Hepatocyte (in vitro differentiated cells): ENCODE measurements at regions not wholly inside any gene's neighbourhood (a gene's known extent, or its start where the extent isn't known, plus 50 kb on each side); places are given as distances from the start of the nearest gene placed in this dataset.

ENCODE experiments used
- DNase-seq: peaks from one replicate; pipeline ENCODE4 v3.0.0-alpha.2; 2016; ENCODE audit warnings: low spot score
- H2AFZ ChIP-seq: fragments of 200-600 bp; sonication (generic); 2 replicates; pipeline ENCODE4 v1.6.0; 2016; ENCODE audit warnings: antibody characterized with exemption, mild to moderate bottlenecking
- H3K27ac ChIP-seq: fragments of 200-600 bp; sonication (generic); 2 replicates; pipeline ENCODE4 v1.5.1; 2016; ENCODE audit warnings: mild to moderate bottlenecking
- H3K27me3 ChIP-seq: fragments of 200-600 bp; sonication (generic); 2 replicates; pipeline ENCODE4 v1.6.1; 2016
- H3K36me3 ChIP-seq: fragments of 200-600 bp; sonication (generic); replicated peaks from 2 replicates; pipeline ENCODE4 v1.5.1; 2016; ENCODE audit warnings: low read depth; ENCODE audit not compliant: insufficient read depth
- H3K4me1 ChIP-seq: fragments of 200-600 bp; sonication (generic); 2 replicates; pipeline ENCODE4 v1.5.1; 2016; ENCODE audit warnings: mild to moderate bottlenecking, moderate library complexity; ENCODE audit not compliant: insufficient read depth
- H3K4me2 ChIP-seq: fragments of 200-600 bp; sonication (generic); 2 replicates; pipeline ENCODE4 v1.6.0; 2016
- H3K4me3 ChIP-seq: fragments of 200-600 bp; sonication (generic); 2 replicates; pipeline ENCODE4 v1.5.1; 2016; ENCODE audit warnings: mild to moderate bottlenecking
- H3K79me2 ChIP-seq: fragments of 200-600 bp; sonication (generic); 2 replicates; pipeline ENCODE4 v1.6.0; 2017; ENCODE audit warnings: mild to moderate bottlenecking
- H3K9me2 ChIP-seq: fragments of 200-600 bp; sonication (generic); replicated peaks from 2 replicates; pipeline ENCODE4 v1.6.0; 2017; ENCODE audit warnings: mild to moderate bottlenecking; ENCODE audit not compliant: insufficient read depth
- H3K9me3 ChIP-seq: fragments of 200-600 bp; sonication (generic); 2 replicates; pipeline ENCODE4 v1.5.1; 2016; ENCODE audit warnings: low read depth, mild to moderate bottlenecking
- H4K20me1 ChIP-seq: fragments of 200-600 bp; sonication (generic); 2 replicates; pipeline ENCODE4 v1.6.0; 2016; ENCODE audit warnings: mild to moderate bottlenecking; ENCODE audit not compliant: insufficient read depth, poor library complexity, severe bottlenecking
- EZH2 ChIP-seq: fragments of 200-600 bp; sonication (generic); IDR thresholded peaks from 2 replicates; pipeline ENCODE4 v1.6.1; 2016; ENCODE audit warnings: antibody characterized with exemption, mild to moderate bottlenecking, borderline replicate concordance
- EZH2phosphoT487 ChIP-seq: fragments of 200-600 bp; sonication (generic); IDR thresholded peaks from one replicate; pipeline ENCODE4 v1.6.1; 2018; ENCODE audit warnings: antibody characterized with exemption, mild to moderate bottlenecking, low read depth, moderate library complexity; ENCODE audit not compliant: unreplicated experiment, severe bottlenecking
- WGBS: methylation state at CpG from one replicate; pipeline ENCODE4 v1.1.6; 2016; ENCODE audit warnings: low lambda C conversion rate; ENCODE audit errors: missing lambda C conversion rate; 5-methylcytosine and 5-hydroxymethylcytosine counted together
- TF ChIP-seq, protein P1 (sequence below): fragments of 200-600 bp; sonication (generic); IDR thresholded peaks from 2 replicates; pipeline ENCODE4 v1.5.1; 2016; ENCODE audit warnings: antibody characterized with exemption, mild to moderate bottlenecking; ENCODE audit not compliant: poor library complexity

DNA sequence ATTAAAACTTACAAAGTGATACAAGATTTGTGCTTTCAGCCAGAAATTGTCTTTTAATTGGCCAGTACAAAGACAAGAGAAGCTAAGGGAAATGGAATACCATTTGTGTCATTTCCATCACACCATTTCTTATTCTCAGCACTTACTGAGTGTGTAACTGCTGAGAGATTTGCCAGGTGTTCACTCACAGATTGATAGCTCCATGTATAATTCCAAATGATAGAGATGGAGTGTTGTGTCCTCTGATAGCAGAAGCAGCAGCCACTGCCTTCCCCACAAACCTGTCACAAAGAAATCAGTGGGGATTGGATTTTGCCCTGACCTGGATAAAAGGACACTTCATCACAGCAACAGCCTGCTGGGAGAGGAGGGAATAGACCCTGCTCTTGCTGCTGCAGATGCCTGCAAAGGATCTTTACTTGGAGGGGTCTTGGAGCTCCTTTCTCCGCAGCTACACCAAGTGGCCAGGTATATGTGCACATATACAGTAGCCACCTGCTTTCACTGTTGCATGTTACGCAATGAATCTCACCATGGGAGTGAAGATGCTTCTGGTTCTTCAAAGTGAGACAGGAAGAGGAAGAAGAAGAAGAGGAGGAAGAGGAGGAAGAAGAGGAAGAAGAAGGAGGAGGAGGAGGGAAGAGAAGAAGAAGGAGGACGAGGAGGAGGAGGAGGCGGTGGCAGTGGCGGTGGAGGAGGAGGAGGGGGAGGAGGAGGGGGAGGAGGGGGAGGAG, 78.7 kb upstream of the KCNJ15 start:
- Histone ChIP-seq H2AFZ (no peak overlapping the region), H3K79me2 (no peaks in the 10 kb centered on the region), H3K4me1 (no peaks in the 10 kb centered on the region), H3K27ac (no peak overlapping the region), H3K9me3 (no peaks in the 10 kb centered on the region), H3K4me2 (no peak overlapping the region), H4K20me1 (no peaks in the 10 kb centered on the region), H3K9me2 (no peaks in the 10 kb centered on the region), H3K27me3 (no peaks in the 10 kb centered on the region), H3K36me3 (no peaks in the 10 kb centered on the region), H3K4me3 (no peak overlapping the region)
- TF ChIP-seq EZH2 (no peak), EZH2phosphoT487 (no peak)
- TF ChIP-seq, protein P1, sequence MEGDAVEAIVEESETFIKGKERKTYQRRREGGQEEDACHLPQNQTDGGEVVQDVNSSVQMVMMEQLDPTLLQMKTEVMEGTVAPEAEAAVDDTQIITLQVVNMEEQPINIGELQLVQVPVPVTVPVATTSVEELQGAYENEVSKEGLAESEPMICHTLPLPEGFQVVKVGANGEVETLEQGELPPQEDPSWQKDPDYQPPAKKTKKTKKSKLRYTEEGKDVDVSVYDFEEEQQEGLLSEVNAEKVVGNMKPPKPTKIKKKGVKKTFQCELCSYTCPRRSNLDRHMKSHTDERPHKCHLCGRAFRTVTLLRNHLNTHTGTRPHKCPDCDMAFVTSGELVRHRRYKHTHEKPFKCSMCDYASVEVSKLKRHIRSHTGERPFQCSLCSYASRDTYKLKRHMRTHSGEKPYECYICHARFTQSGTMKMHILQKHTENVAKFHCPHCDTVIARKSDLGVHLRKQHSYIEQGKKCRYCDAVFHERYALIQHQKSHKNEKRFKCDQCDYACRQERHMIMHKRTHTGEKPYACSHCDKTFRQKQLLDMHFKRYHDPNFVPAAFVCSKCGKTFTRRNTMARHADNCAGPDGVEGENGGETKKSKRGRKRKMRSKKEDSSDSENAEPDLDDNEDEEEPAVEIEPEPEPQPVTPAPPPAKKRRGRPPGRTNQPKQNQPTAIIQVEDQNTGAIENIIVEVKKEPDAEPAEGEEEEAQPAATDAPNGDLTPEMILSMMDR: no peak
- DNase-seq: no peak
- WGBS: 84% methylated on average over 4 of the region's 5 CpGs

DNA sequence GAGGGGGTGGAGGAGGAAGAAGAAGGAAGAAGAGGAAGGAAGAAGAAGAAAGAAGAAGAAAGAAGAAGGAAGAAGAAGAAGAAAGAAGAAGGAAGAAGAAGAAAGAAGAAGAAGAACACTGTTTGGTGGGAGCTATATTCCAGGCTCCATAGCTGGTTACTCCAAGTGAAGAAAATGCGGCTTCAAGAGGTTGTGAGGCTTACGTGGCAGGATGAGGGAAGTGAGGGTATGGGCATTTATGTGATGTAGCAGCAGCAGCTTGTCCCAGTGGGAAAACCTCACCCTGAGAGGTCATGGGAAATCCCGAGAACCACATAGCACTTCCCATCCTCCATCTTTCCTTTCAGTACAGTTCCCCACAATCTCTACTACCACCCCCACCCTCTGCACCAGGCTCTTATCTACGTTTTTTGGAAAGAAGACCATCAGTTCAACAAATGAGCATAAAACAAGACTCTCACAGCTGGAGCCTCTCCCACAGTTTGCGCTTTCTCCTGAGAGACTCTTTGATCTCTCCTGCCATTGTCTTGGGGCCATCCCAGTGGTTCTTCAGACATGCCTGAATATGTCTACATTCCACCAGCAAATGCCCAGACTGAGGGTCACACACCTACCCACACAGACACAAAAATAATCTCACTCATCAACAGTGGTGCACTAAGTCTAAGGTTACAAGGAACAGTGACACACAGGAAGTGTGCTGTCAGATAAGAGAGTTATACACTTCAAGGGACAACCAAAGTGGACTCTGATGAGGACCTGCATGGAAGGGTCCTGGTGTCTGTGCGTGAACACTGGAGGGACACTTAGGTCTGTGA, 77.9 kb upstream of the KCNJ15 start:
- TF ChIP-seq EZH2: no peak
- no peak for TF ChIP-seq EZH2phosphoT487
- TF ChIP-seq, protein P1: no peak
- DNase-seq: no peak
- H3K4me2 ChIP-seq: no peak overlapping the region
- 87% methylated on average over 6 of the region's 6 CpGs for WGBS
- H2AFZ ChIP-seq: no peak overlapping the region
- no peaks in the 10 kb centered on the region for H4K20me1 ChIP-seq
- no peaks in the 10 kb centered on the region for H3K9me3 ChIP-seq
- no peak overlapping the region for H3K27ac ChIP-seq
- H3K9me2 ChIP-seq: no peaks in the 10 kb centered on the region
- H3K36me3 ChIP-seq: no peaks in the 10 kb centered on the region
- no peaks in the 10 kb centered on the region for H3K4me1 ChIP-seq
- no peaks in the 10 kb centered on the region for H3K27me3 ChIP-seq
- H3K79me2 ChIP-seq: no peaks in the 10 kb centered on the region
- H3K4me3 ChIP-seq: no peak overlapping the region

DNA sequence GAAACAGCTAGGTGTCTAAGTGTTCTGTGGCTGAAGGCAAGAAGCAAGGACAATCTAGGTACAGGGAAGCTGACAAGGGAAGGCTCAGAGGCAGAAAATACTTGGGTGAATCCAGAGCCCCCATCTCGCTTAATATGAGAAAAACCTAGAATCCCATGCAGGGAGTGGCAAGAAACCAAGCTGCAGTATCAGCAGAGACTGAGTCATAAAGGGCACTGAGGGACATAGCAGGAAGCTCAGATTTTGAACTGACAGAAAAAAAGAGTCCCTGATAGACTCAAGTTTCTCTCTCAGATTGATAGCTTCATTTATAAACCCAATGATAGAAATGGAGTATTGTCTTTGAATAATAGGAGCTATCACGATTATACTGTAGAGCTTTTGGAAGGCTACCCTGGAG, 77.3 kb upstream of the KCNJ15 start:
- no peak for DNase-seq
- Histone ChIP-seq H2AFZ (no peak overlapping the region), H3K9me3 (no peaks in the 10 kb centered on the region), H3K27me3 (no peaks in the 10 kb centered on the region), H4K20me1 (no peaks in the 10 kb centered on the region), H3K4me3 (no peak overlapping the region), H3K9me2 (no peaks in the 10 kb centered on the region), H3K27ac (no peak overlapping the region), H3K79me2 (no peaks in the 10 kb centered on the region), H3K36me3 (no peaks in the 10 kb centered on the region), H3K4me1 (no peaks in the 10 kb centered on the region), H3K4me2 (no peak overlapping the region)
- 91% methylated on average over 2 of the region's 2 CpGs for WGBS
- TF ChIP-seq EZH2 (no peak), EZH2phosphoT487 (no peak)
- TF ChIP-seq, protein P1: no peak
